ENCODE measurements at regions not wholly inside any gene's neighbourhood (a gene's known extent, or its start where the extent isn't known, plus 50 kb on each side); places are given as distances from the start of the nearest gene placed in this dataset.
A peak's percentile ranks its signal among the peaks of the same experiment; 100 is the strongest.

GRCh38 chr12:124499190-124499753 is 68.1 kb downstream of the NCOR2 start:
- Histone ChIP-seq H3K27ac (peak overlapping the region in 3 of 11 experiments; percentile 8 to 44 (median 9); a peak in 1 of 22 replicates), H3K4me1 (peaks cover 88 to 98% (median 95%) of the 10 kb centered on the region in 10 experiments), H3K4me2 (peak overlapping the region; percentile 71 to 86 (median 75)), H3K36me3 (peaks cover 8 to 44% (median 12%) of the 10 kb centered on the region in 11 experiments; a peak in 19 of 22 replicates), H4K20me1 (peaks cover 99 to 100% (median 100%) of the 10 kb centered on the region in 11 experiments), H3K9me3 (replicated peaks in 1 of 11) (no peaks in the 10 kb centered on the region), H3K9ac (peak overlapping the region in 1 of 11 experiments; percentile 21; a peak in 1 of 22 replicates), H3K4me3 (no peak overlapping the region), H3K27me3 (no peaks in the 10 kb centered on the region)
- no peak for TF ChIP-seq Cebpa-rat (IDR thresholded peaks at IDR 0.05)

GRCh38 chr12:124498275-124499189 is 68.9 kb downstream of the NCOR2 start:
- Histone ChIP-seq H3K9ac (peak overlapping the region in 10 of 11 experiments; percentile 11 to 55 (median 40); a peak in 15 of 22 replicates), H3K36me3 (peaks cover 12 to 46% (median 18%) of the 10 kb centered on the region in 11 experiments; a peak in 21 of 22 replicates), H3K27ac (peak overlapping the region; percentile 11 to 63 (median 43); a peak in 17 of 22 replicates), H3K4me2 (peak overlapping the region; percentile 71 to 86 (median 75)), H3K4me1 (peaks cover 88 to 98% (median 96%) of the 10 kb centered on the region in 10 experiments), H3K27me3 (no peaks in the 10 kb centered on the region), H4K20me1 (peaks cover 99 to 100% (median 100%) of the 10 kb centered on the region in 11 experiments), H3K9me3 (replicated peaks in 1 of 11) (no peaks in the 10 kb centered on the region), H3K4me3 (no peak overlapping the region)
- no peak for TF ChIP-seq Cebpa-rat (IDR thresholded peaks at IDR 0.05)

GRCh38 chr12:124497658-124498057 is 69.8 kb downstream of the NCOR2 start:
- peak overlapping the region; percentile 71 to 86 (median 75) for H3K4me2 ChIP-seq

GRCh38 chr12:124497039-124497438 is 70.4 kb downstream of the NCOR2 start:
- Histone ChIP-seq H3K27me3 (no peaks in the 10 kb centered on the region), H3K9me3 (replicated peaks in 1 of 11) (no peaks in the 10 kb centered on the region), H3K27ac (no peak overlapping the region), H3K4me2 (peak overlapping the region; percentile 71 to 86 (median 75)), H3K36me3 (peaks cover 18 to 48% (median 31%) of the 10 kb centered on the region in 11 experiments; a peak in 21 of 22 replicates), H4K20me1 (peaks cover 100% of the 10 kb centered on the region in 11 experiments), H3K9ac (peak overlapping the region in 2 of 11 experiments; percentile 17 to 18; a peak in 1 of 22 replicates), H3K4me1 (peaks cover 95 to 100% (median 100%) of the 10 kb centered on the region in 10 experiments), H3K4me3 (no peak overlapping the region)
- 0 out of 22 replicates have a peak, but pooled peaks of 1 of the 11 experiments have one; percentile 22 for TF ChIP-seq Cebpa-rat (IDR thresholded peaks at IDR 0.05)

More at GRCh38 chr12:124497658-124498057, 69.8 kb downstream of the NCOR2 start:
- H3K9me3 ChIP-seq (replicated peaks in 1 of 11): no peaks in the 10 kb centered on the region
- H3K4me1 ChIP-seq: peaks cover 95 to 100% (median 100%) of the 10 kb centered on the region in 10 experiments
- no peaks in the 10 kb centered on the region for H3K27me3 ChIP-seq
- H3K4me3 ChIP-seq: no peak overlapping the region
- H3K27ac ChIP-seq: peak overlapping the region in 7 of 11 experiments; percentile 11 to 63 (median 44); a peak in 7 of 22 replicates
- H3K9ac ChIP-seq: peak overlapping the region in 8 of 11 experiments; percentile 1 to 55 (median 40); a peak in 9 of 22 replicates
- peaks cover 100% of the 10 kb centered on the region in 11 experiments for H4K20me1 ChIP-seq
- H3K36me3 ChIP-seq: peaks cover 14 to 48% (median 26%) of the 10 kb centered on the region in 11 experiments; a peak in 21 of 22 replicates
- no peak for TF ChIP-seq Cebpa-rat (IDR thresholded peaks at IDR 0.05)

- 0 out of 22 replicates have a peak overlapping the region, but pooled peaks of 2 of the 11 experiments have one; percentile 2 to 18 for H3K9ac ChIP-seq
- no peaks in the 10 kb centered on the region for H3K9me3 ChIP-seq (replicated peaks in 1 of 11)
- H3K4me3 ChIP-seq: no peak overlapping the region
- no peak overlapping the region for H3K27ac ChIP-seq
- peak overlapping the region; percentile 71 to 86 (median 75) for H3K4me2 ChIP-seq
- H3K27me3 ChIP-seq: no peaks in the 10 kb centered on the region
- H3K4me1 ChIP-seq: peaks cover 94 to 100% (median 100%) of the 10 kb centered on the region in 10 experiments
- H4K20me1 ChIP-seq: peaks cover 100% of the 10 kb centered on the region in 11 experiments
- H3K36me3 ChIP-seq: peaks cover 19 to 48% (median 34%) of the 10 kb centered on the region in 11 experiments; a peak in 21 of 22 replicates
- TF ChIP-seq Cebpa-rat (IDR thresholded peaks at IDR 0.05): no peak
These were observed 70.8 kb downstream of the NCOR2 start for GRCh38 chr12:124496584-124496983.

- Histone ChIP-seq H3K4me2 (peak overlapping the region in 10 of 11 experiments; percentile 21 to 86 (median 75); a peak in 16 of 22 replicates), H3K9ac (peak overlapping the region in 5 of 11 experiments; percentile 2 to 59 (median 11); a peak in 2 of 22 replicates), H3K27me3 (no peaks in the 10 kb centered on the region), H4K20me1 (peaks cover 100% of the 10 kb centered on the region in 11 experiments), H3K36me3 (peaks cover 27 to 58% (median 46%) of the 10 kb centered on the region in 11 experiments; a peak in 21 of 22 replicates), H3K4me3 (no peak overlapping the region), H3K9me3 (replicated peaks in 1 of 11) (no peaks in the 10 kb centered on the region), H3K4me1 (peaks cover 84 to 97% (median 92%) of the 10 kb centered on the region in 10 experiments), H3K27ac (peak overlapping the region in 2 of 11 experiments; percentile 22 to 54; a peak in 1 of 22 replicates)
- TF ChIP-seq Cebpa-rat (IDR thresholded peaks at IDR 0.05): no peak
These were observed 72.0 kb downstream of the NCOR2 start for GRCh38 chr12:124495194-124495983.

GRCh38 chr12:124494751-124495129 is 72.7 kb downstream of the NCOR2 start:
- Histone ChIP-seq H3K27me3 (no peaks in the 10 kb centered on the region), H3K4me3 (no peak overlapping the region), H3K27ac (peak overlapping the region in 5 of 11 experiments; percentile 13 to 54 (median 44); a peak in 6 of 22 replicates), H3K4me1 (peaks cover 77 to 97% (median 86%) of the 10 kb centered on the region in 10 experiments), H4K20me1 (peaks cover 100% of the 10 kb centered on the region in 11 experiments), H3K4me2 (peak overlapping the region; percentile 23 to 86 (median 48); a peak in 20 of 22 replicates), H3K36me3 (peaks cover 30 to 61% (median 51%) of the 10 kb centered on the region in 11 experiments), H3K9ac (peak overlapping the region in 8 of 11 experiments; percentile 2 to 59 (median 40); a peak in 8 of 22 replicates), H3K9me3 (replicated peaks in 1 of 11) (no peaks in the 10 kb centered on the region)
- TF ChIP-seq Cebpa-rat (IDR thresholded peaks at IDR 0.05): no peak
